ENCODE measurements at regions not wholly inside any gene's neighbourhood (a gene's known extent, or its start where the extent isn't known, plus 50 kb on each side); places are given as distances from the start of the nearest gene placed in this dataset.

DNA sequence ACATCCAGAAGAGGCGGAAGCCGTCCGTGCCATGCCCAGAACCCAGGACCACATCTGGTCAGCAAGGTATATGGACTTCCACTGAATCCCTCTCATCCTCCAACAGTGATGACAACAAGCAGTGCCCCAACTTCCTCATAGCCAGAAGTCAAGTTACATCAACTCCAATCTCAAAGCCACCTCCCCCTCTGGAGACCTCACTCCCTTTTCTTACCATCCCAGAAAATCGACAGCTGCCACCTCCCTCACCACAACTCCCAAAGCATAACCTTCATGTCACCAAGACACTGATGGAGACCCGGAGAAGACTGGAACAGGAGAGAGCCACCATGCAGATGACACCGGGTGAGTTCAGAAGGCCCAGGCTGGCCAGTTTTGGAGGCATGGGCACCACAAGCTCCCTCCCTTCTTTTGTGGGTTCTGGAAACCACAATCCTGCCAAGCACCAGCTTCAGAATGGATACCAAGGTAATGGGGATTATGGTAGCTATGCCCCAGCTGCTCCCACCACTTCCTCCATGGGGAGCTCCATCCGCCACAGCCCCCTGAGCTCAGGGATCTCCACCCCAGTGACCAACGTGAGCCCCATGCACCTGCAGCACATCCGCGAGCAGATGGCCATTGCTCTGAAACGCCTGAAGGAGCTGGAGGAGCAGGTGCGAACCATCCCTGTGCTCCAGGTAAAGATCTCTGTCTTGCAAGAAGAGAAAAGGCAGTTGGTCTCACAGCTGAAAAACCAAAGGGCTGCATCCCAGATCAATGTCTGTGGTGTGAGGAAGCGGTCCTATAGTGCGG, 130.3 kb upstream of the DMRT1 start:
- Histone ChIP-seq H3K4me1 (replicated peaks in 1 of 4; ENCODE audit: control insufficient read depth in 3 of 4, insufficient read depth in 4 of 4, low read length in 3 of 4) (peaks cover 0 to 9% (median 4%) of the 10 kb centered on the region in 4 experiments; a peak in 6 of 7 replicates), H3K4ac (replicated peaks; ENCODE audit: insufficient read length, low read depth, low read length) (no peak overlapping the region), H2BK20ac (ENCODE audit: low read length) (no peak overlapping the region), H3K9ac (replicated peaks in 1 of 4; ENCODE audit: extremely low read depth in 1 of 4, low read depth in 3 of 4, low read length in 3 of 4) (no peak overlapping the region), H3K23ac (ENCODE audit: insufficient read length) (no peak overlapping the region), H2BK120ac (replicated peaks; ENCODE audit: low read depth, low read length) (no peak overlapping the region), H3K23me2 (ENCODE audit: low read depth, low read length) (peaks cover 2% of the 10 kb centered on the region; the same call in 1 of the 2 replicates), H3K4me2 (ENCODE audit: insufficient read depth in 1 of 2, low read depth in 2 of 2, low read length in 2 of 2) (no peak overlapping the region), H2AFZ (ENCODE audit: low read length) (no peak overlapping the region), H3K4me3 (ENCODE audit: extremely low read depth in 1 of 4, insufficient read depth in 2 of 4, low read depth in 3 of 4, low read length in 4 of 4) (no peak overlapping the region), H4K91ac (replicated peaks; ENCODE audit: insufficient read length, low read length) (no peak overlapping the region), H3K18ac (ENCODE audit: extremely low read depth, low read length) (no peak overlapping the region), H2BK5ac (ENCODE audit: low read depth, low read length) (no peak overlapping the region), H2BK12ac (ENCODE audit: low read depth, low read length) (no peak overlapping the region), H3K79me2 (ENCODE audit: control insufficient read depth in 1 of 2, insufficient read depth in 2 of 2, low read length in 2 of 2) (no peaks in the 10 kb centered on the region), H3K27me3 (replicated peaks in 1 of 4; ENCODE audit: control insufficient read depth in 3 of 4, extremely low read depth in 1 of 4, insufficient read depth in 3 of 4, low read length in 3 of 4) (no peaks in the 10 kb centered on the region), H3K14ac (ENCODE audit: insufficient read length) (no peak overlapping the region), H2BK15ac (ENCODE audit: low read length) (no peak overlapping the region), H2AK5ac (ENCODE audit: low read depth, low read length) (no peak overlapping the region), H3K56ac (replicated peaks; ENCODE audit: insufficient read length, low read depth, low read length) (no peak overlapping the region), H4K5ac (ENCODE audit: insufficient read length, low read depth, low read length) (no peak overlapping the region), H3K9me3 (ENCODE audit: insufficient read depth in 2 of 2, low read depth in 1 of 2, low read length in 1 of 2) (no peaks in the 10 kb centered on the region), H4K20me1 (replicated peaks in 1 of 2; ENCODE audit: control insufficient read depth in 1 of 2, insufficient read depth in 2 of 2, low read length in 2 of 2) (peaks cover 0 to 2% of the 10 kb centered on the region in 2 experiments), H3K27ac (ENCODE audit: low read depth, low read length) (no peak overlapping the region), H3K36me3 (ENCODE audit: control insufficient read depth in 2 of 4, insufficient read depth in 4 of 4, low read length in 3 of 4) (peaks cover 0 to 15% (median 8%) of the 10 kb centered on the region in 4 experiments; a peak in 5 of 8 replicates), H4K8ac (ENCODE audit: extremely low read depth, insufficient read depth, low read length) (no peak overlapping the region), H3K79me1 (ENCODE audit: low read depth, low read length) (no peaks in the 10 kb centered on the region)
- POLR2A ChIA-PET (ENCODE audit: partially characterized antibody), result interaction anchor here (1.1 kb wide), 1 partner anchor 8 kb away, joined by 3 read pairs; no protein-coding TSS in a partner anchor
- CTCF ChIA-PET (ENCODE audit: partially characterized antibody), result interaction anchor here (0.6 to 3.0 kb wide), 3 partner anchors 8 to 88 kb away, joined by 4 to 10 read pairs (median 4); no protein-coding TSS in a partner anchor
- 95% methylated on average over 14 of the region's 14 CpGs; no CpG with 5 or more reads in 1 of the 2 experiments for whole genome bisulfite sequencing, 2 experiments (ENCODE audit: extremely low coverage in 1 of 2, insufficient coverage in 1 of 2, insufficient read length in 1 of 2, insufficient replicate concordance in 2 of 2, low coverage in 1 of 2, low lambda C conversion rate in 2 of 2, missing lambda C conversion rate in 1 of 2)
- TF ChIP-seq, protein P1, sequence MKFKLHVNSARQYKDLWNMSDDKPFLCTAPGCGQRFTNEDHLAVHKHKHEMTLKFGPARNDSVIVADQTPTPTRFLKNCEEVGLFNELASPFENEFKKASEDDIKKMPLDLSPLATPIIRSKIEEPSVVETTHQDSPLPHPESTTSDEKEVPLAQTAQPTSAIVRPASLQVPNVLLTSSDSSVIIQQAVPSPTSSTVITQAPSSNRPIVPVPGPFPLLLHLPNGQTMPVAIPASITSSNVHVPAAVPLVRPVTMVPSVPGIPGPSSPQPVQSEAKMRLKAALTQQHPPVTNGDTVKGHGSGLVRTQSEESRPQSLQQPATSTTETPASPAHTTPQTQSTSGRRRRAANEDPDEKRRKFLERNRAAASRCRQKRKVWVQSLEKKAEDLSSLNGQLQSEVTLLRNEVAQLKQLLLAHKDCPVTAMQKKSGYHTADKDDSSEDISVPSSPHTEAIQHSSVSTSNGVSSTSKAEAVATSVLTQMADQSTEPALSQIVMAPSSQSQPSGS (IDR thresholded peaks at IDR 0.05; ENCODE audit: low read length), result no peak
- TF ChIP-seq SP1 (IDR thresholded peaks at IDR 0.05; ENCODE audit: low read depth, low read length), result no peak
- TF ChIP-seq GABPA (IDR thresholded peaks at IDR 0.05; ENCODE audit: borderline replicate concordance, insufficient read depth, low read length), result no peak
- TF ChIP-seq POLR2AphosphoS5 (IDR thresholded peaks at IDR 0.05; ENCODE audit: low read depth, low read length), result no peak
- no peak for TF ChIP-seq RFX5 (IDR thresholded peaks at IDR 0.05; ENCODE audit: borderline replicate concordance, low read depth, low read length)
- FAIRE-seq, result no peak
- no peak for DNase-seq (ENCODE audit: low read depth in 1 of 2, low spot score in 2 of 2)

Measured in H1 (cell line).